ENCODE measurements at regions not wholly inside any gene's neighbourhood (a gene's known extent, or its start where the extent isn't known, plus 50 kb on each side); places are given as distances from the start of the nearest gene placed in this dataset.

GRCh38 chr1:228852511-228853088, 117.3 kb downstream of the RHOU start:
- no peaks in the 10 kb centered on the region for H3K27me3 ChIP-seq (ENCODE audit: insufficient read depth, low read depth)
- no peak overlapping the region for H2AFZ ChIP-seq (ENCODE audit: low read depth)
- H3K36me3 ChIP-seq (ENCODE audit: insufficient read depth): no peaks in the 10 kb centered on the region
- TF ChIP-seq CTCF (conservative IDR thresholded peaks at IDR 0.05; ENCODE audit: low read depth, low read length): no peak
- H3K27ac ChIP-seq: no peak overlapping the region
- H4K20me1 ChIP-seq (ENCODE audit: insufficient read depth): no peaks in the 10 kb centered on the region
- no peaks in the 10 kb centered on the region for H3K4me1 ChIP-seq (ENCODE audit: low read depth, poor library complexity, severe bottlenecking)
- H3K4me2 ChIP-seq: no peak overlapping the region
- no peak overlapping the region for H3K4me3 ChIP-seq (IDR thresholded peaks at IDR 0.05; ENCODE audit: insufficient read depth, low read depth, low read length)
- no peaks in the 10 kb centered on the region for H3K79me2 ChIP-seq (ENCODE audit: insufficient read depth, low read depth)
- H3K9ac ChIP-seq: no peak overlapping the region

DNA sequence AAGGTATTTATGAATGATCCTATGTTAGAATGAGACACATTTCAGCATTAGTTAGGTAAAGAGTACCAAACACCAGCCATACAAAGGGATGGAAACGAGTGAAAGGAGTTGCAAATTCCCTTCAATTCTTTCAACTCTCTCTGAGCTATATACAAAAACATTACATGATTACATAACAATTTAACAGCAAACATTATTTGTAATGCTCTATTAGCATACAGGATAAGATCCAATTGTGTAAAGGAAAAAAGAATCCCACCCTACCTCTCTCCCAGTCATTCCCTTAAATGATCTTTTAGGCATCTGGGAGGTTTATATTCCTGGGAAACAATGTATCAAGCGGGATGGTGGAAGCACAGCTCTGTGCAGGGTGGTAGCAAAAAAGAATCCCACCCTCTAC, 117.9 kb downstream of the RHOU start:
- Histone ChIP-seq H3K4me2 (no peak overlapping the region), H2AFZ (ENCODE audit: low read depth) (no peak overlapping the region), H3K36me3 (ENCODE audit: insufficient read depth) (no peaks in the 10 kb centered on the region), H3K27me3 (ENCODE audit: insufficient read depth, low read depth) (no peaks in the 10 kb centered on the region), H3K4me3 (IDR thresholded peaks at IDR 0.05; ENCODE audit: insufficient read depth, low read depth, low read length) (no peak overlapping the region), H3K79me2 (ENCODE audit: insufficient read depth, low read depth) (no peaks in the 10 kb centered on the region), H4K20me1 (ENCODE audit: insufficient read depth) (no peaks in the 10 kb centered on the region), H3K9ac (no peak overlapping the region), H3K27ac (no peak overlapping the region), H3K4me1 (ENCODE audit: low read depth, poor library complexity, severe bottlenecking) (no peaks in the 10 kb centered on the region)
- no peak for TF ChIP-seq CTCF (conservative IDR thresholded peaks at IDR 0.05; ENCODE audit: low read depth, low read length)

DNA sequence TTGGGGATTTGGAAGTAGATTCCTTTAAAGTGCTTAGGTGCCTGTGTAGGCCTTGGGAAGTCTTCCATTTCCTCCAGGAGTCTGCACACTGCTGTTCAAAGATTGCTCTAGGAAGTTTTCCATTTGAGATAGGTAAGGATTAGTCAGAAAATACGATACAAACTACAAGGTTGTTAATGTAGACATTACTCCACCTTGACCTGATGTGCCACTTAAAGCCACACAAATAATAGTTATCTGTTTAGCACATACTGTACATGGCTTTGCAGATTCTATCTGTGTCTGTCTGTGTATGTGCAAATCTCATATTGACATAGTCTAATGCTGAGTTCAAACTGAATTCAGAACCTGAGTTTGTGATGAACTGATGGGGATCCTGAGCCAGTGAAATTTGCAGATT, 118.4 kb downstream of the RHOU start:
- no peak overlapping the region for H3K4me3 ChIP-seq (IDR thresholded peaks at IDR 0.05; ENCODE audit: insufficient read depth, low read depth, low read length)
- no peaks in the 10 kb centered on the region for H3K36me3 ChIP-seq (ENCODE audit: insufficient read depth)
- H3K79me2 ChIP-seq (ENCODE audit: insufficient read depth, low read depth): no peaks in the 10 kb centered on the region
- no peaks in the 10 kb centered on the region for H3K4me1 ChIP-seq (ENCODE audit: low read depth, poor library complexity, severe bottlenecking)
- no peak overlapping the region for H3K27ac ChIP-seq
- H2AFZ ChIP-seq (ENCODE audit: low read depth): no peak overlapping the region
- no peaks in the 10 kb centered on the region for H3K27me3 ChIP-seq (ENCODE audit: insufficient read depth, low read depth)
- no peak for TF ChIP-seq CTCF (conservative IDR thresholded peaks at IDR 0.05; ENCODE audit: low read depth, low read length)
- no peaks in the 10 kb centered on the region for H4K20me1 ChIP-seq (ENCODE audit: insufficient read depth)
- H3K4me2 ChIP-seq: no peak overlapping the region
- no peak overlapping the region for H3K9ac ChIP-seq

- Histone ChIP-seq H2AFZ (ENCODE audit: low read depth) (no peak overlapping the region), H3K9ac (no peak overlapping the region), H3K36me3 (ENCODE audit: insufficient read depth) (no peaks in the 10 kb centered on the region), H3K79me2 (ENCODE audit: insufficient read depth, low read depth) (no peaks in the 10 kb centered on the region), H3K4me1 (ENCODE audit: low read depth, poor library complexity, severe bottlenecking) (no peaks in the 10 kb centered on the region), H4K20me1 (ENCODE audit: insufficient read depth) (no peaks in the 10 kb centered on the region), H3K27ac (no peak overlapping the region), H3K4me2 (no peak overlapping the region), H3K4me3 (IDR thresholded peaks at IDR 0.05; ENCODE audit: insufficient read depth, low read depth, low read length) (no peak overlapping the region), H3K27me3 (ENCODE audit: insufficient read depth, low read depth) (no peaks in the 10 kb centered on the region)
- no peak for TF ChIP-seq CTCF (conservative IDR thresholded peaks at IDR 0.05; ENCODE audit: low read depth, low read length)
These were observed 119.6 kb downstream of the RHOU start for GRCh38 chr1:228854907-228855306.
